ENCODE measurements at regions not wholly inside any gene's neighbourhood (a gene's known extent, or its start where the extent isn't known, plus 50 kb on each side); places are given as distances from the start of the nearest gene placed in this dataset.
"Not testable (repeated sequence)": the region's sequence is repeated elsewhere in the genome, so short reads cannot be mapped to it uniquely, and the experiment has no call there.

- no peak for DNase-seq (ENCODE audit: low spot score)
These were observed 169.2 kb upstream of the ATP6AP2 start for GRCh38 chrX:40411340-40412111.

GRCh38 chrX:40410859-40411258, 169.9 kb upstream of the ATP6AP2 start:
- DNase-seq (ENCODE audit: low spot score): no peak

DNA sequence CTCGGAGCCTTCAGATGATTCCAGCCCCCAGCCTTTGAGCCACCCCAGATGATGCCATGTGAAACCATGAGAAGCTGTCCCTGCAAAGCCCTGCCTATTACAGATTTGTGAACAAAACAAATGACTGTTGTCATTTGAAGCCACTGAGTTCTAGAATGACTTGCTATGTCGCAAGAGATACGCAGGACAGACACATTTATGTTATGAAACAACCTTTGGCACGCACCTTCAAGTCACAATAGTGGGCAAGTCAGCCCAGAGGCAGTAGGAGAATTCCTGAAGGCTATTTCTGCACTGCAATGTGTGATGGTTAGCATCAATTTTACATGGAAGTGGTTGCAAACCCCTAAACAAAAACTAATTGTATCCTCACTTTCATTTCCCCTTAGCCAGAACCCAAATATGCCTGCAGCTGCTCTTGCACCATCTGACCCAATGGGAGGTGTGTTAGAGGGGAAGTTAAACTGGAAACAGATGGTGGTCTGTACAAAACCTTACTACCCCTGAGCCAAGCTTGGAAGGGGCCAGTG, 174.4 kb upstream of the ATP6AP2 start:
- no peak for DNase-seq (ENCODE audit: low spot score)

- DNase-seq (ENCODE audit: low spot score): no peak
These were observed 175.4 kb upstream of the ATP6AP2 start for GRCh38 chrX:40405399-40405798.

- DNase-seq (ENCODE audit: low spot score): no peak
These were observed 177.0 kb upstream of the ATP6AP2 start for GRCh38 chrX:40403757-40404156.

- DNase-seq (ENCODE audit: low spot score): peak; percentile 78
These were observed 177.8 kb upstream of the ATP6AP2 start for GRCh38 chrX:40402831-40403533.

DNA sequence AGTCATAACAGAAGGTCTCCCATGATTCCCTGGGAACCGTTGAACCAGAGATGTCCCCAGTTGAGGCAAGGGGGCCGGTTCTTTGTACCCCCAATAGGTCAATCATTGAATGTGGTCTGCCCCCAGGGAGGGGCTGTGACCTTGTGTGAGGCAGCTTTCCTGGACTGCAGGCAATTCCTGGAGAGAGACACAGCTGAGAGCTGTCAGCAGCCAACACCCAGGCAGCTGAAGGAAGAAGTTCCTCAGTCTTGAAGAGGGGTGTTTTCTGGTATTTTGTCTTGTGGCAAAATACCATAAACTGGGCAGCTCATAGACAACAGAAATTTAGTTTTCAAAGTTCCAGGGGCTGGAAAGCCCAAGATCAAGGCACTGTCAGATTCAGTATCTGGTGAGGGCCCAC, 185.7 kb upstream of the ATP6AP2 start:
- no peak for DNase-seq (ENCODE audit: low spot score)

DNA sequence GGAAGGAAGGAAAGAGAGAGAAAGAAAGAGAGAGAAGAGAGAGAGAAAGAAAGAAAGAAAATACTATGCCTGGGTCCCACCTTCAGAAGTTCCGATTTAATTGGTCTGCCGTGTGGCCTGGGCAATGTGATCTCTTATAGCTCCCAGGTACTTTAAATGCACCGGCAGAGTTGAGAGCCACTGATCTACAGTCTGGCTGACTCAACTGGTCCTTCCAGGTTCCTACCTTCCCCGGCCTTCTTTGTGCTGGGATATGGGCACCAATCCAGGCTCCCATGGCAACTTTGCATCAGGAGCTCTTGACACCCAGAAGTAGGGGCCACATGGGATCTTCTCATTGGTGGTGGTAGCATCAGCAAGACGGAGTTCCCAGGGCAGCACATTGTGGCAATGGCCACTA, 186.5 kb upstream of the ATP6AP2 start:
- no peak for DNase-seq (ENCODE audit: low spot score)

- DNase-seq (ENCODE audit: low spot score): no peak
These were observed 188.2 kb upstream of the ATP6AP2 start for GRCh38 chrX:40392599-40392998.

DNA sequence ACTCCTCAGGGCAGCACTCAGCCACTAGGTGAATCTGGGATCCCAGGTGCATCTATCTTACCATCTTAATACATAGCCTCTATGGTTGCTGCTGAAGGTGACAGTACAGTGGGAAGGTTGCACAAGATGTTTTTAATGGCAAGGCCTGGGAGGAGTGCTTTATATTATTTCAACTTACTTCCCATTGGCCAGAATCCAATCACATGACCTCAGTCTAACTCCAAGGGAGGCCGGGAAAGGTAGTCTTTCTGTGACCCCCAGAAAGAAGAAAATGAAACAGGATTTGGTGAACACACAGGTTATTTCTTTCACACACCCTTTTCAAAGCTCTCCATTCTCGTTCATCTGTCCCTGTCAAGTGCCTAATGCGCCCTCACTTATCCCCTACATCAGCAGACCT, 189.1 kb upstream of the ATP6AP2 start:
- no peak for DNase-seq (ENCODE audit: low spot score)

- no peak for DNase-seq (ENCODE audit: low spot score)
These were observed 191.2 kb upstream of the ATP6AP2 start for GRCh38 chrX:40389555-40389954.

DNA sequence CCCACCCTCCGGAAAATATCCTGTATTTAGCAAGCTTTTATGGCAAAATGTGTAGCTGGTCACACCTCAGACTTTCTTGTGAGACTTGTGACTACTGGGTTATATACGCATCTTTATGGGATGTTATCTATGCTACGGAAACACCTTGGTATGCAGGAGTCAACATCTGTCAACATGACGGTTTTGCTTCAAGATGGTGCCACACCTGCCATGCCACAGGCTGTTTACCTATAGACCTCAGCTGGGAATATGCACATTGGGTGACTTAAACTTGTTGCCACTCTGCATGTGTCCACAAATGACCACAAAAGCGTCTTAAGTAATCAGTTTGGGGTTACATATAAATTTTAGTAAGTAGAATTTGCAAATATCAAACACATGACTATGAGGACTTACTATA, 192.3 kb upstream of the ATP6AP2 start:
- DNase-seq (ENCODE audit: low spot score): no peak

DNA sequence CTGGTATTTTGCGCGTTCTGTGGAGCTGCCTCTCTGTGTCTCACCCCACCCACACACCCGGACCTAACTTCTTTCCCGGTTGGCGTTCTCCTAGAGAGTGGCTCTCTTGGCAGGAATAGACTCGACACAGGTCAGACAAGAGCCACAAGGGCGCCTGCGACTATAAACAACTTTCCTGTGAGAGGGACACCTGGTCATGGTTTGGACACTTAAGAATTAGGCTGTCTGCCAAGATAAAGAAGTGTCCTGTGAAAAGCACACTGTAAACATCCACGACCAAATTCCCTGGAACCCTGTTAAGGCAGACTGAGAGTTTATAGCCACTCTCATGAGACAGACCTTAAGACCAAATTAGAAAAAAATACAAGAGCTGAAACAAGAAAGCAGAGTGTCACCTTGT, 192.9 kb upstream of the ATP6AP2 start:
- not testable (repeated sequence) for DNase-seq (ENCODE audit: low spot score)

DNA sequence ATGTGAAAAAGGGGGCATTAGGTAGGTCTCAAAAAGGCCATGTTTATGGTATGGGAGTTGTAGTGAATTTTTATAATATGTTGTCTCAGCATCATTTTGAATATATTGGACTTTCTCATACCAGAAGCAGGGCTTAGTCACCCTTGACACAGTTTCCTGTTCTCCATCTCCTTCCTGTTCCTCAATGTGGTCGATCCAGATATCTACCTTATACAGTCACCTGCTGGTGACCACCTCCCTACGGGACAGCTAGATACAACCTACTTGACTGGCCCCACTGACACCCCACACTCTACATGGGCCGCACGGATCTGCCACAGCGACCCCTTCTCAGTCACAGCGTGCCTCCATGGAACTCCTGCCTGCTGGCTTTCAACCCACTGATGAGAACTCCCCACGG, 193.5 kb upstream of the ATP6AP2 start:
- DNase-seq (ENCODE audit: low spot score): not testable (repeated sequence)

- no peak for DNase-seq (ENCODE audit: low spot score)
These were observed 195.1 kb upstream of the ATP6AP2 start for GRCh38 chrX:40385682-40386081.

DNA sequence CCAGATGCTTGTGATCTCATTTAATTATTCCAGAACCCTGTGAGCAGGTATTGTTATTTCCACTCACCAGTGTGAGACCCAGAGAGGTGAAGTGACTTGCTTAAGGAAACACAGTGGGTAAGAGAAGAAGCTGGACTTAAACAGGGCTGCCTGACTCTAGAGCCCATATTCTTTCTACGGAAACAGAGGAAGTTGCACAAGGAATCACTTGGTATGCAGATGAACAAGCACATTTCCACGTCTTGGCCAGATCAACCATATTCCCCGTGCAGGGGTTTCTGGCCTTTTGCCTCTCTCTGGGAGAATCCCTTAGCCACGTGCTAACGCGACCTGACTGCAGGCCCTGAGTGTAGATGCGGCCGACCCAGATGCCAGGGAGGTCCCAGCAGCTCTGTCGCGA, 195.5 kb upstream of the ATP6AP2 start:
- DNase-seq (ENCODE audit: low spot score): no peak

- DNase-seq (ENCODE audit: low spot score): peak; percentile 13
These were observed 196.8 kb upstream of the ATP6AP2 start for GRCh38 chrX:40383969-40384368.

GRCh38 chrX:40383360-40383759, 197.4 kb upstream of the ATP6AP2 start:
- no peak for DNase-seq (ENCODE audit: low spot score)

- no peak for DNase-seq (ENCODE audit: low spot score)
These were observed 199.9 kb upstream of the ATP6AP2 start for GRCh38 chrX:40380655-40381488.

- no peak for DNase-seq (ENCODE audit: low spot score)
These were observed 203.1 kb upstream of the ATP6AP2 start for GRCh38 chrX:40377684-40378083.

GRCh38 chrX:40374486-40374885, 206.3 kb upstream of the ATP6AP2 start:
- no peak for DNase-seq (ENCODE audit: low spot score)

DNA sequence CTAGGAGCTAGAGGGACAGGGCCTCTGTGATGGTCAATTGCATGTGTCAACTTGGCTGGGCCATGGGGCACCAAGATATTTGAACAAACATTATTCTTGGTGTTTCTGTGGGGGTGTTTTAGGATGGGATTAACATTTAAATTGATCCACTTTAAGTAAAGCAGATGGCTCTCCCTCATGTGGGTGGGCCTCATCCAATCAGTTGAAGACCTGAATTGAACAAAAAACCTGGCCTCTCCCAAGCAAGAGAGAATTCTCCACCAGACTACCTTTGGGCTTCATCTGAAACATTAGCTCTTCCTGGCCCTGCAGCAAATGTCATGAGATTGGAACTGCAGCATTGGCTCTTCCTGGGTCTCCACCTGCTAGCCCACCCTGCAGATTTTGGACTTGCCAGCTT, 207.1 kb upstream of the ATP6AP2 start:
- no peak for DNase-seq (ENCODE audit: low spot score)

DNA sequence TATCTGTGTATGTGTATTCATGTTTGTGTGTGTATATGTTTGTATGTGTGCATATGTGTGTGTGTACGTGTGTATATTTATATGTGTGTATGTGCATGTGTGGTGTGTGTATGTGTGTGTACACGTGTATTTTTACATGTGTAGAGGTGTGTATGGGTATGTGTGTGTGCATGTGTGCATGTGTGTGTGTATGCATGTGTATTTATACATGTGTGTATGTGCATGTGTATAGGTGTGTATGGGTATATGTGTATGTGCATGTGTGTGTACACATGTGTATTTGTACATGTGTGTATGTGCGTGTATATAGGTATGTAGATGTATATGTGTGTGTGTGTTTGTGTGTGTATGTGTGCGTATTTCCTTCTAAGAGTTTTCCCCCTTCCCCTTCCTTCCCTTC, 207.7 kb upstream of the ATP6AP2 start:
- no peak for DNase-seq (ENCODE audit: low spot score)

Data from AG20443 (cell line).